ENCODE measurements at regions not wholly inside any gene's neighbourhood (a gene's known extent, or its start where the extent isn't known, plus 50 kb on each side); places are given as distances from the start of the nearest gene placed in this dataset.

- H3K27me3 ChIP-seq (replicated peaks; ENCODE audit: insufficient read depth, low read length) = no peaks in the 10 kb centered on the region
- DNase-seq = no peak
- H3K9me2 ChIP-seq (replicated peaks; ENCODE audit: insufficient read depth, low read length) = no peaks in the 10 kb centered on the region
- H3K4me1 ChIP-seq (ENCODE audit: low read length) = no peaks in the 10 kb centered on the region
- TF ChIP-seq CTCF (IDR thresholded peaks at IDR 0.05; ENCODE audit: low read length) (no peak), EZH2phosphoT487 (IDR thresholded peaks at IDR 0.05; ENCODE audit: low read length) (no peak), EZH2 (optimal IDR thresholded peaks at IDR 0.05; ENCODE audit: low read depth, low read length) (no peak)
- H3K79me2 ChIP-seq (ENCODE audit: low read length) = no peaks in the 10 kb centered on the region
- H4K20me1 ChIP-seq (ENCODE audit: insufficient read depth, low read length) = no peaks in the 10 kb centered on the region
- no peaks in the 10 kb centered on the region for H3K36me3 ChIP-seq (replicated peaks; ENCODE audit: insufficient read depth, low read length)
- no peak overlapping the region for H3K27ac ChIP-seq (ENCODE audit: low read length)
- no peak overlapping the region for H3K4me2 ChIP-seq (ENCODE audit: low read depth, low read length)
- H3K4me3 ChIP-seq (ENCODE audit: low read length) = no peak overlapping the region
- H2AFZ ChIP-seq (ENCODE audit: low read length) = no peak overlapping the region
- H3F3A ChIP-seq (ENCODE audit: insufficient read depth, low read length) = no peaks in the 10 kb centered on the region
- no peak overlapping the region for H3K9ac ChIP-seq (ENCODE audit: low read length)
- no peaks in the 10 kb centered on the region for H3K9me3 ChIP-seq (replicated peaks; ENCODE audit: insufficient read depth, low read length)
These were observed 293.8 kb downstream of the RFPL4B start for GRCh38 chr6:112640891-112641290.

GRCh38 chr6:112649853-112650252 is 302.7 kb downstream of the RFPL4B start:
- TF ChIP-seq EZH2 (optimal IDR thresholded peaks at IDR 0.05; ENCODE audit: low read depth, low read length) = no peak
- TF ChIP-seq EZH2phosphoT487 (IDR thresholded peaks at IDR 0.05; ENCODE audit: low read length) = no peak
- TF ChIP-seq CTCF (IDR thresholded peaks at IDR 0.05; ENCODE audit: low read length) = no peak
- no peak overlapping the region for H3K27ac ChIP-seq (ENCODE audit: low read length)
- no peaks in the 10 kb centered on the region for H3K9me2 ChIP-seq (replicated peaks; ENCODE audit: insufficient read depth, low read length)
- no peaks in the 10 kb centered on the region for H3K79me2 ChIP-seq (ENCODE audit: low read length)
- no peak overlapping the region for H3K4me3 ChIP-seq (ENCODE audit: low read length)
- H3K4me1 ChIP-seq (ENCODE audit: low read length) = no peaks in the 10 kb centered on the region
- no peaks in the 10 kb centered on the region for H3K9me3 ChIP-seq (replicated peaks; ENCODE audit: insufficient read depth, low read length)
- no peaks in the 10 kb centered on the region for H3F3A ChIP-seq (ENCODE audit: insufficient read depth, low read length)
- no peak overlapping the region for H3K9ac ChIP-seq (ENCODE audit: low read length)
- H2AFZ ChIP-seq (ENCODE audit: low read length) = no peak overlapping the region
- no peaks in the 10 kb centered on the region for H3K27me3 ChIP-seq (replicated peaks; ENCODE audit: insufficient read depth, low read length)
- no peak overlapping the region for H3K4me2 ChIP-seq (ENCODE audit: low read depth, low read length)
- H3K36me3 ChIP-seq (replicated peaks; ENCODE audit: insufficient read depth, low read length) = no peaks in the 10 kb centered on the region
- peak; percentile 23 for DNase-seq
- no peaks in the 10 kb centered on the region for H4K20me1 ChIP-seq (ENCODE audit: insufficient read depth, low read length)

- Histone ChIP-seq H3K27ac (ENCODE audit: low read length) (no peak overlapping the region), H3K27me3 (replicated peaks; ENCODE audit: insufficient read depth, low read length) (no peaks in the 10 kb centered on the region), H3K9ac (ENCODE audit: low read length) (no peak overlapping the region), H3F3A (ENCODE audit: insufficient read depth, low read length) (no peaks in the 10 kb centered on the region), H3K4me2 (ENCODE audit: low read depth, low read length) (no peak overlapping the region), H3K4me3 (ENCODE audit: low read length) (no peak overlapping the region), H2AFZ (ENCODE audit: low read length) (no peak overlapping the region), H3K9me3 (replicated peaks; ENCODE audit: insufficient read depth, low read length) (no peaks in the 10 kb centered on the region), H3K9me2 (replicated peaks; ENCODE audit: insufficient read depth, low read length) (no peaks in the 10 kb centered on the region), H3K36me3 (replicated peaks; ENCODE audit: insufficient read depth, low read length) (no peaks in the 10 kb centered on the region), H3K4me1 (ENCODE audit: low read length) (no peaks in the 10 kb centered on the region), H4K20me1 (ENCODE audit: insufficient read depth, low read length) (no peaks in the 10 kb centered on the region), H3K79me2 (ENCODE audit: low read length) (no peaks in the 10 kb centered on the region)
- DNase-seq = no peak
- TF ChIP-seq EZH2phosphoT487 (IDR thresholded peaks at IDR 0.05; ENCODE audit: low read length) (no peak), EZH2 (optimal IDR thresholded peaks at IDR 0.05; ENCODE audit: low read depth, low read length) (no peak), CTCF (IDR thresholded peaks at IDR 0.05; ENCODE audit: low read length) (no peak)
These were observed 304.1 kb downstream of the RFPL4B start for GRCh38 chr6:112651239-112651638.

All from MM.1S (cell line).